ENCODE measurements at regions not wholly inside any gene's neighbourhood (a gene's known extent, or its start where the extent isn't known, plus 50 kb on each side); places are given as distances from the start of the nearest gene placed in this dataset.
A peak's percentile ranks its signal among the peaks of the same experiment; 100 is the strongest.

DNA sequence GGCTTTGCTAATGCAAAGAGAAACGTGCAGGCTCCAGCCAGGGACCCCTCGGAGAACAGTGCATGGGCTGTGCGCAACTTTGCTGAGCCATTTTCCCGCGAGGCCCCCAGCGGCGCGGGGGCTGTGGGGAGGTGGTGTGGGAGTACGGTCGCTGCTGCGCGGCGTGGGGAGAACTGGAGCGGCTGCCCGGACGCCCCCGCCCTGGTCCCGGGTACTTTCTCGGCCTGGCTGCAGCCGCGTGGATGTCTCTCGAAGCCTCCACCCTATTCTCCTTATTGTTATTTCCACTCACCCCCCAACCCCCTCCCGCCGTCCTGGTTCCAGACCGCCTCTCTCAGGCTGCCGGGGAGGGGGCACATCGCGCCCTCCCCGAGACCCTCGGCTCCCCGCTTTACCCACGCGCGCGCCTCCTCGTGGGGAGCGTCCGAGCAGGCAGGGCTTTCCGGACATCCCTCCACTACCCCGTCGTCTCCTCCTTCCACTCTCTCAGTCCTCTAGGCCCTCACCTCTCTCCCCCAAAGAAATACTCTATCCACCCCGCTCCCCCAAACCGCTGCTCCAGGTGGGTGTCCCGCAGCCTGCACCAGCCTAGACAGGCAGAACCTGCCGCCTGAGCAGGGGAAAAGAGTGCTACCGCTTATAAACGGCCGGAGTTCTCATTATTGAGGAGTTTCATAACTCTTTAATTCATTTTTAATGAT is 68.6 kb upstream of the TBCA start:
- Mint-ChIP-seq H3K4me3 (peak overlapping the region; percentile 43 to 73 (median 69)), H3K27ac (peak overlapping the region in 1 of 8 donors; percentile 14), H3K4me1 (peaks cover 2 to 10% (median 10%) of the 10 kb centered on the region in 3 donors), H3K9me3 (no peaks in the 10 kb centered on the region), H3K27me3 (peaks cover 14 to 54% of the 10 kb centered on the region in 2 donors), H3K36me3 (no peaks in the 10 kb centered on the region)
- Histone ChIP-seq H3K9me3 (ENCODE audit: low read length) (no peaks in the 10 kb centered on the region), H3K27ac (ENCODE audit: low read depth, low read length) (no peak overlapping the region), H3K4me3 (ENCODE audit: low read length) (peak overlapping the region; percentile 22), H3K36me3 (ENCODE audit: insufficient read depth, low read length) (no peaks in the 10 kb centered on the region), H3K4me1 (ENCODE audit: insufficient read depth, low read length) (no peaks in the 10 kb centered on the region), H3K27me3 (ENCODE audit: insufficient read depth, low read length, poor library complexity, severe bottlenecking) (peaks cover 11% of the 10 kb centered on the region)
- DNase-seq = no peak
- CTCF ChIA-PET = no interaction called here
- POLR2A ChIA-PET = no interaction called here

- Histone ChIP-seq H3K4me1 (ENCODE audit: insufficient read depth, low read length) (no peaks in the 10 kb centered on the region), H3K36me3 (ENCODE audit: insufficient read depth, low read length) (no peaks in the 10 kb centered on the region), H3K9me3 (ENCODE audit: low read length) (no peaks in the 10 kb centered on the region), H3K27ac (ENCODE audit: low read depth, low read length) (no peak overlapping the region), H3K27me3 (ENCODE audit: insufficient read depth, low read length, poor library complexity, severe bottlenecking) (peaks cover 11% of the 10 kb centered on the region), H3K4me3 (ENCODE audit: low read length) (peak overlapping the region; percentile 22)
- Mint-ChIP-seq H3K4me3 (peak overlapping the region; percentile 1 to 70 (median 30)), H3K9me3 (no peaks in the 10 kb centered on the region), H3K27ac (peak overlapping the region in 1 of 8 donors; percentile 14), H3K36me3 (no peaks in the 10 kb centered on the region), H3K27me3 (peaks cover 14 to 54% of the 10 kb centered on the region in 2 donors), H3K4me1 (peaks cover 2 to 10% (median 10%) of the 10 kb centered on the region in 3 donors)
- no peak for DNase-seq
- ChIA-PET CTCF (no interaction called here), POLR2A (no interaction called here)
These were observed 68.2 kb upstream of the TBCA start for GRCh38 chr5:77844373-77844622.

DNA sequence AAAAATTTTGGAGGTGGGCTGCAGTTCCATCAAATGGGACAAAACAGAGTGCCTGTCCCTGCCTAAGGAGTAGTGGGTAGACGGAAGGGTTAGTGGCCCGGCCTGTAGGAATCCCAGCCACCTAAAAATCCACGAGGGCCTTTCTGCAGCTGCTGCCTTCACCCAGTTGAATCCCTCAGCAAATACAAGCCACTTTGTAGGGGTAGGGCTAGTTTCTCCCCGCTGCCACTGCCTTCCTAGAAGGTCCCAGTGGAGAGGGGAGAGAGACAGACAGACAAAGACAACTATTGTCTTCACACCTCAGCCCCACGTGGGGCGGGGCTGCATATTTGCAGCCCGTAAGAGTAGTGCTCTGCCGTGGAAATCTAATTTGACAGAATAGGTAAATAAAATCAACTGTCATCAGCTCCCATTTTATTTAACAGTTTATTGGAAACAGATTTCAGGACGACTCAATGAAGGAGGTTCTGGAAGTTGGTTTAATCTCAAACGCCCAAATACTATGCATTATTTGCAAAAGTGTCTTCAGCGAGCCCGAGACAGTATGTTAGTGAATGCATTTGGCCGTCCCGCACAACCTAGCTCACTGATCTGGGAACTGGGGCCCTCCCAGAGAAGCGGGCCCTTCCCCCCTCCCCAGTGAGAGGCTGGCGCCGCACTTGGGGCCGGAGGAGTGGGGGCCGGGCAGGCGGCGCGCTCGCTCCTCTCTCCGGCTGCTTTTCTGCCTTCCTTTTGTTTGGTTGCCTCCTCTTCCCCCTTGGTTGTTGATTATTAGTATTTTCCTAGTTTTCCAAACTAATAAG is 67.6 kb upstream of the TBCA start:
- H3K27ac Mint-ChIP-seq = no peak overlapping the region
- H3K4me1 Mint-ChIP-seq = peaks cover 2 to 14% (median 10%) of the 10 kb centered on the region in 3 donors
- H3K36me3 ChIP-seq (ENCODE audit: insufficient read depth, low read length) = no peaks in the 10 kb centered on the region
- no peaks in the 10 kb centered on the region for H3K9me3 Mint-ChIP-seq
- H3K4me3 ChIP-seq (ENCODE audit: low read length) = no peak overlapping the region
- H3K27me3 Mint-ChIP-seq = peaks cover 14 to 58% of the 10 kb centered on the region in 2 donors
- no peaks in the 10 kb centered on the region for H3K36me3 Mint-ChIP-seq
- DNase-seq = no peak
- POLR2A ChIA-PET = no interaction called here
- peak overlapping the region in 4 of 7 donors; percentile 1 to 69 (median 20) for H3K4me3 Mint-ChIP-seq
- no peak overlapping the region for H3K27ac ChIP-seq (ENCODE audit: low read depth, low read length)
- H3K27me3 ChIP-seq (ENCODE audit: insufficient read depth, low read length, poor library complexity, severe bottlenecking) = peaks cover 11% of the 10 kb centered on the region
- no peaks in the 10 kb centered on the region for H3K4me1 ChIP-seq (ENCODE audit: insufficient read depth, low read length)
- CTCF ChIA-PET = no interaction called here
- H3K9me3 ChIP-seq (ENCODE audit: low read length) = no peaks in the 10 kb centered on the region

GRCh38 chr5:77842243-77842642 is 66.1 kb upstream of the TBCA start:
- Histone ChIP-seq H3K9me3 (ENCODE audit: low read length) (no peaks in the 10 kb centered on the region), H3K4me3 (ENCODE audit: low read length) (no peak overlapping the region), H3K4me1 (ENCODE audit: insufficient read depth, low read length) (no peaks in the 10 kb centered on the region), H3K27ac (ENCODE audit: low read depth, low read length) (no peak overlapping the region), H3K27me3 (ENCODE audit: insufficient read depth, low read length, poor library complexity, severe bottlenecking) (peaks cover 11% of the 10 kb centered on the region), H3K36me3 (ENCODE audit: insufficient read depth, low read length) (no peaks in the 10 kb centered on the region)
- Mint-ChIP-seq H3K27me3 (peaks cover 14 to 57% of the 10 kb centered on the region in 2 donors), H3K27ac (no peak overlapping the region), H3K4me1 (peaks cover 2 to 14% (median 10%) of the 10 kb centered on the region in 3 donors), H3K9me3 (no peaks in the 10 kb centered on the region), H3K4me3 (no peak overlapping the region), H3K36me3 (no peaks in the 10 kb centered on the region)
- DNase-seq = no peak
- CTCF ChIA-PET = no interaction called here
- POLR2A ChIA-PET = no interaction called here

GRCh38 chr5:77841616-77842015 is 65.5 kb upstream of the TBCA start:
- H3K27ac ChIP-seq (ENCODE audit: low read depth, low read length) = no peak overlapping the region
- no peaks in the 10 kb centered on the region for H3K36me3 ChIP-seq (ENCODE audit: insufficient read depth, low read length)
- DNase-seq = no peak
- no peak overlapping the region for H3K4me3 Mint-ChIP-seq
- H3K4me1 Mint-ChIP-seq = peaks cover 2 to 14% (median 10%) of the 10 kb centered on the region in 3 donors
- H3K4me3 ChIP-seq (ENCODE audit: low read length) = no peak overlapping the region
- no peak overlapping the region for H3K27ac Mint-ChIP-seq
- H3K4me1 ChIP-seq (ENCODE audit: insufficient read depth, low read length) = no peaks in the 10 kb centered on the region
- POLR2A ChIA-PET = no interaction called here
- no peaks in the 10 kb centered on the region for H3K9me3 Mint-ChIP-seq
- H3K36me3 Mint-ChIP-seq = no peaks in the 10 kb centered on the region
- peaks cover 11% of the 10 kb centered on the region for H3K27me3 ChIP-seq (ENCODE audit: insufficient read depth, low read length, poor library complexity, severe bottlenecking)
- peaks cover 13 to 57% of the 10 kb centered on the region in 2 donors for H3K27me3 Mint-ChIP-seq
- H3K9me3 ChIP-seq (ENCODE audit: low read length) = no peaks in the 10 kb centered on the region
- CTCF ChIA-PET = no interaction called here

DNA sequence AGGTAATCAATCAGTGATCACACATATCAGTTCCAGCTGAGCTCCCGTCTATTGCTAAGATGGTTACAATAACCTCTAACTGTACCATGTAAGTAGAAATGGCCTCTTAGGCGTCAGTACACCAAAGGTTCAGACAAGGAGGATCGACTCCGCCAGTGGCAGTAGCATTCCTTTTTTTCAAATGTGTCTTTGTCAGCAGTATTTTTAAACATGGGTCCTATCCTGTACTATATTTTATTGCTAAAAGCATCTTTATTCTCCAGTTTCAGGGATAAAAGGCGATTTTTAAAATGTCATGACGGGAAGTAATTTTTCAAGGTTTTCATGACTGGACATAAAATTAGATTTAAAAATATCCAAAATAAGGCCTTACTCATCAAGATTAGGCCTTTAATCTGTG is 64.8 kb upstream of the TBCA start:
- no peak for DNase-seq
- H3K9me3 Mint-ChIP-seq = no peaks in the 10 kb centered on the region
- H3K4me3 ChIP-seq (ENCODE audit: low read length) = no peak overlapping the region
- POLR2A ChIA-PET = no interaction called here
- peaks cover 2 to 14% (median 10%) of the 10 kb centered on the region in 3 donors for H3K4me1 Mint-ChIP-seq
- H3K36me3 ChIP-seq (ENCODE audit: insufficient read depth, low read length) = no peaks in the 10 kb centered on the region
- H3K27me3 ChIP-seq (ENCODE audit: insufficient read depth, low read length, poor library complexity, severe bottlenecking) = peaks cover 11% of the 10 kb centered on the region
- no peak overlapping the region for H3K27ac ChIP-seq (ENCODE audit: low read depth, low read length)
- no peaks in the 10 kb centered on the region for H3K4me1 ChIP-seq (ENCODE audit: insufficient read depth, low read length)
- CTCF ChIA-PET = no interaction called here
- no peak overlapping the region for H3K4me3 Mint-ChIP-seq
- no peaks in the 10 kb centered on the region for H3K36me3 Mint-ChIP-seq
- no peak overlapping the region for H3K27ac Mint-ChIP-seq
- H3K27me3 Mint-ChIP-seq = peaks cover 13 to 57% of the 10 kb centered on the region in 2 donors
- no peaks in the 10 kb centered on the region for H3K9me3 ChIP-seq (ENCODE audit: low read length)

DNA sequence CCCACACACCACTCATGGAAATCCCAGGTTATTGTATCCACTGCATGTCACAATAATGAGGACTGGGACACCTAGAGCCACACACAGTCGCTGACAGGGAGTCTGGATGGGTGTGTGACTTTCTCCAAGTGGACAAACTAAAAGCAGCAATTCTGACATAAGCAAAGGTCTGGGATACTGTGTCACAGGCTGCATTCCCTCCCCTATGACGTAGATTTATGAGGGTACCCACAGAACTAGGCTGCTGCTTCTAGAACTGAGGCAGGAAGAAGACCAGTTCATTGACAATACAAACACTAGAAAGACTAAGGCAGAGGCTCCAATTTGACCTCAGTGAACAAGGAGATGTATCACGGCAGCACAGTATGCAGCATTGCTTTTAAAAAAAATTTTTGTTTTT is 63.6 kb upstream of the TBCA start:
- no peaks in the 10 kb centered on the region for H3K9me3 Mint-ChIP-seq
- Histone ChIP-seq H3K4me3 (ENCODE audit: low read length) (no peak overlapping the region), H3K9me3 (ENCODE audit: low read length) (no peaks in the 10 kb centered on the region), H3K27ac (ENCODE audit: low read depth, low read length) (no peak overlapping the region), H3K27me3 (ENCODE audit: insufficient read depth, low read length, poor library complexity, severe bottlenecking) (peaks cover 5% of the 10 kb centered on the region), H3K4me1 (ENCODE audit: insufficient read depth, low read length) (no peaks in the 10 kb centered on the region), H3K36me3 (ENCODE audit: insufficient read depth, low read length) (no peaks in the 10 kb centered on the region)
- H3K27me3 Mint-ChIP-seq = peaks cover 12 to 46% of the 10 kb centered on the region in 2 donors
- ChIA-PET POLR2A (no interaction called here), CTCF (no interaction called here)
- H3K27ac Mint-ChIP-seq = no peak overlapping the region
- DNase-seq = no peak
- H3K36me3 Mint-ChIP-seq = no peaks in the 10 kb centered on the region
- H3K4me1 Mint-ChIP-seq = peaks cover 0 to 9% (median 4%) of the 10 kb centered on the region in 3 donors
- no peak overlapping the region for H3K4me3 Mint-ChIP-seq

DNA sequence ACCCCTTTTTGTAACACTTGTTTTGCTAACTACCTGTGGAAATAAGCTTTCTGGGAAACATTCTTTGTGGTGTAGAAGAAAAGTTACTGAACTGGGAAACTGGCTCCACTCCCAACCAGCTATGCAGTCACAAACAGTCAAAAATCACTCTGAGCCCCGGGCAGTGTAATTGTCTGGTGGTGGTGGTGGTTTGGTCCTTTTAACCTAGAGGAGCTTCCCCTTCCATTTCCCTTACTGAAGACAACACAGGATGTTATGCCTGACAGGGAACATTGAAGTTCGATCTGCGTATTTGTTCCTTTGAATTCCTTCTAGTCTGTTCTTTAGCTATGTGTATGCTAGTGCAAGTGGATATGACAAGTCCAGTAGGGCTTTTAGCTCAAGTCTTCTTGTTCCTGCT is 56.8 kb upstream of the TBCA start:
- H3K27me3 Mint-ChIP-seq = peaks cover 7 to 46% of the 10 kb centered on the region in 2 donors
- Histone ChIP-seq H3K9me3 (ENCODE audit: low read length) (no peaks in the 10 kb centered on the region), H3K27ac (ENCODE audit: low read depth, low read length) (no peak overlapping the region), H3K4me3 (ENCODE audit: low read length) (no peak overlapping the region), H3K36me3 (ENCODE audit: insufficient read depth, low read length) (no peaks in the 10 kb centered on the region), H3K27me3 (ENCODE audit: insufficient read depth, low read length, poor library complexity, severe bottlenecking) (no peaks in the 10 kb centered on the region), H3K4me1 (ENCODE audit: insufficient read depth, low read length) (no peaks in the 10 kb centered on the region)
- no peaks in the 10 kb centered on the region for H3K36me3 Mint-ChIP-seq
- H3K27ac Mint-ChIP-seq = no peak overlapping the region
- H3K4me3 Mint-ChIP-seq = no peak overlapping the region
- CTCF ChIA-PET = interaction anchor here (0.6 to 1.7 kb wide), 2 partner anchors 9 to 17 kb away, joined by 3 to 5 read pairs; no protein-coding TSS in a partner anchor
- DNase-seq = no peak
- H3K4me1 Mint-ChIP-seq = no peaks in the 10 kb centered on the region
- H3K9me3 Mint-ChIP-seq = no peaks in the 10 kb centered on the region
- POLR2A ChIA-PET = no interaction called here
